ENCODE measurements at regions not wholly inside any gene's neighbourhood (a gene's known extent, or its start where the extent isn't known, plus 50 kb on each side); places are given as distances from the start of the nearest gene placed in this dataset.

DNA sequence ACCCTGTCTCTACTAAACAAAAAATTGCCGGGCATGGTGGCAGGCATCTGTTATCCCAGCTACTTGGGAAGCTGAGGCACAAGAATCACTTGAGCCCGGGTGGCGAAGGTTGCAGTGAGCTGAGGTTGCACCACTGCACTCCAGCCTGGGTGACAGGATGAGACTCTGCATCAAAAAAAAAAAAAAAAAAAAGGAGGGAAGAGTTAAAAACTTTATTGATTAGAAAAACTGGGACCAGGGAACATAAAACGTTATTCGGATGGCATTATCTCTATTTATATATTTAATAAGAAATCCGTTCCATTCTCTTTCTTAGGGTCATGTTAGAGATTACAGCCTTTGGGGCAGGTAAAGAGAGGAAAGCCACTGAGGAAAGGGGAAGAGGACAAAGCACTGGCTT, 197.5 kb downstream of the BCR start:
- ChIA-PET POLR2A (no interaction called here), CTCF (interaction anchor here (0.9 kb wide), 1 partner anchor 8 kb away, joined by 4 read pairs; no protein-coding TSS in a partner anchor)
- no peaks in the 10 kb centered on the region for H3K9me3 Mint-ChIP-seq
- H3K27me3 Mint-ChIP-seq: peaks cover 6% of the 10 kb centered on the region
- DNase-seq (no peak), ATAC-seq (ENCODE audit: low read depth) (no peak)
- no peak overlapping the region for H3K4me3 Mint-ChIP-seq
- no peaks in the 10 kb centered on the region for H3K4me1 Mint-ChIP-seq
- H3K36me3 Mint-ChIP-seq (ENCODE audit: low read depth): no peaks in the 10 kb centered on the region
- no peak overlapping the region for H3K27ac Mint-ChIP-seq
- TF ChIP-seq CTCF (IDR thresholded peaks at IDR 0.05): no peak
- intact Hi-C loops (cut with micrococcal nuclease): no loop called here

DNA sequence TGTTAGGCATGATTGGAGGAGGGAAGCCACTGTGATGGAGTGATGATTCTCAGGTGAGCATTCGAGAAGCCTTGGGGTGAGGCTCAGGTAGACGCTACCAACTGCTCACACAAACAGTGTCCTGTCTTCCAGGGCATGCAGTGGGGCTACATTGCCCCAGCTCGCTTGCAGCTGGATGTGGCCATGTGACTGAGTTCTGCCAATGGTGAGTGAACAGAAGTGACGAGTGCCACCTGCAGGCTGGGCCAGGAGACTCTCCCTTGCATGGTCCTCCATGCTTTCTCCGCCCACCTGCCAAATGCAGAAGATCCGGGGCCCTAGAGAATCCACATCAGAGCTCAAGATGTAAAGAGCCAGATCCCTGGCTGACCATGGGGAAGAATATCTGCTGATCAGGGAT, 195.9 kb downstream of the BCR start:
- Mint-ChIP-seq H3K9me3 (no peaks in the 10 kb centered on the region), H3K4me1 (no peaks in the 10 kb centered on the region), H3K4me3 (no peak overlapping the region), H3K36me3 (ENCODE audit: low read depth) (no peaks in the 10 kb centered on the region), H3K27ac (no peak overlapping the region), H3K27me3 (peaks cover 4% of the 10 kb centered on the region)
- ATAC-seq (ENCODE audit: low read depth) (peak; percentile 58), DNase-seq (no peak)
- ChIA-PET CTCF (interaction anchor here (0.8 kb wide), 1 partner anchor 9 kb away, joined by 4 read pairs; no protein-coding TSS in a partner anchor), POLR2A (no interaction called here)
- intact Hi-C loops (cut with micrococcal nuclease): no loop called here
- no peak for TF ChIP-seq CTCF (IDR thresholded peaks at IDR 0.05)

DNA sequence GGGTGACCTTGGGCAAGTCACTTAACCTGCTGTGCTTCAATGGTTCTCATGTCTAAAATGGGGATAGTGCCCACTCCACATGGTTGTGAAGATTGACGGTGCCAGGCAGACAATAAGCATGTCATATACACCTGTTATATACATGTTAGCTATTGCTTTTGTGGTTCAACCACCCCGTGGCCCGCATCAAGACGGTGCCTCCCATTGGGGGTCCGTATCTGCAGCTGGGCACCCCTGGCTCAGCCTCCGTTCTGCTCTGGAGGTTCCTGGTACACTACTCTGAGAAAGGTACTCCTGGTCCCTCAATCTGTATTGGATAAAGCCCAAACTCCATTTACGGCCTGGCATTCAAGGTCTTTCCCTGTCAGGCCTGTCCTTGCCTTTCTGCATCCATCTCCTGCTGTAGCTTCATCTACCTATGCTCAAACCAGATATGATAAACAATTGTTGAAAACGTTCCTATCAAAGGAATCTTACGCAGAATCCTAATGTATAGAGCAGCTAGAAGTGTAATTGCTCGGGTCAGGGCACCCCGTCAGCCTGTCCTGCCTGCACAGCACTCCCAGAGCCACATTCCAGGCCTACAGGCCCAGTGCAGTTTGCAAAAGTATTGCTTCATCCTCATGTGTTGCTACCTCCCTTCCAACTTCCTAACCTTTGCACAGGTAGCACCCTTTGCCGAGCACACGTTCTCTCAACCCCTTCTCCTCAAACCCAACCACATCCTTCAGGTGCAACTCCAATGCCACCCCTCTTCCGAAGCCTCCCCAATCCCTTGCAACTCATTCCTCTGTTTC, 194.9 kb downstream of the BCR start:
- CTCF ChIA-PET: interaction anchor here (0.8 to 1.3 kb wide), 2 partner anchors 11 kb away, joined by 4 read pairs; no protein-coding TSS in a partner anchor
- ATAC-seq (ENCODE audit: low read depth) (no peak), DNase-seq (no peak)
- intact Hi-C loops (cut with micrococcal nuclease): no loop called here
- H3K4me3 Mint-ChIP-seq: no peak overlapping the region
- no peaks in the 10 kb centered on the region for H3K36me3 Mint-ChIP-seq (ENCODE audit: low read depth)
- H3K27ac Mint-ChIP-seq: no peak overlapping the region
- peaks cover 7% of the 10 kb centered on the region for H3K27me3 Mint-ChIP-seq
- TF ChIP-seq CTCF (IDR thresholded peaks at IDR 0.05): no peak
- POLR2A ChIA-PET: no interaction called here
- H3K9me3 Mint-ChIP-seq: no peaks in the 10 kb centered on the region
- no peaks in the 10 kb centered on the region for H3K4me1 Mint-ChIP-seq

DNA sequence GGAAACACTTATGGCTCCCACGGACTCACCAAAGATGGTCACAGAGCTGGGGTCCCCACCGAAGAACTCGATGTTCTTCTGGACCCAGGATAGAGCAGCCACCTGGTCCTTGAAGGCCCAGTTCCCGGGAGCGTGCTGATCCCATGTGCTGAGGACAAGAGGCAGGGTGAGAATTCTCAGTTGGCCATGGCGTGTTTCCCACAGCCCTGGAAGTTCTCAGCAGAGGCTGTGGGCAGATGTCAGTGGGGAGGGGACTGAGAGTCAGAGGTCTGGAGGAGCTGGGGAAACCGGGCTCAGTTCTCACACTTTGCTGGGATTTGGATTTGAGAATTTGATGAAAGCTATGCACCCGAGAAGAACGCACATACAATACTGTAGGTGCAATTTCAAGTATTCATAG, 193.3 kb downstream of the BCR start:
- no peak for TF ChIP-seq CTCF (IDR thresholded peaks at IDR 0.05)

DNA sequence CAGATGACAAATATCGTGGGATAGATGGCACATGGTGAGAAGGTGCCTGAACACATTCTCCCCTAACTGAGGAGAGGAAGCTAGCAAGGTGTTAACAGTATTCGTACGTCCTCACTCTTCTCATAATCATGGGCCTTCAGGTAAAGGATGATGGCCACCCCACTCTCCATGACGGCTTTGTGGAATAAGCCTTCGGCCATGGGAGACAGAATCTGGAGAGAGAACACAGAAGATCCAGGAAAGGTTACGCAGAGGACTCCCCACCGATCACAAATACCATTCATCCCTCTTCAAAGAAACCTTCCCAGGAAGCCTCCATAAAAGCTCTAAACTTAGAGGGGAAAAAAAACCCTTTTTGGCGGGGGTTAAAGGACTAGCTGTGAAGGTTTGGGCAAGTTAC, 189.9 kb downstream of the BCR start:
- no peak for DNase-seq
- POLR2A ChIA-PET: interaction anchor here (0.7 kb wide), 1 partner anchor 12 kb away, joined by 4 read pairs; no protein-coding TSS in a partner anchor
- peaks cover 31% of the 10 kb centered on the region for H3K27me3 Mint-ChIP-seq

More for the DNA sequence above, 193.3 kb downstream of the BCR start:
- POLR2A ChIA-PET: no interaction called here
- CTCF ChIA-PET: no interaction called here
- DNase-seq (no peak), ATAC-seq (ENCODE audit: low read depth) (no peak)
- intact Hi-C loops (cut with micrococcal nuclease): no loop called here
- no peaks in the 10 kb centered on the region for H3K4me1 Mint-ChIP-seq
- H3K36me3 Mint-ChIP-seq (ENCODE audit: low read depth): no peaks in the 10 kb centered on the region
- peaks cover 16% of the 10 kb centered on the region for H3K27me3 Mint-ChIP-seq
- no peaks in the 10 kb centered on the region for H3K9me3 Mint-ChIP-seq
- no peak overlapping the region for H3K4me3 Mint-ChIP-seq
- H3K27ac Mint-ChIP-seq: no peak overlapping the region

More for the DNA sequence above, 189.9 kb downstream of the BCR start:
- Mint-ChIP-seq H3K9me3 (no peaks in the 10 kb centered on the region), H3K4me3 (no peak overlapping the region), H3K27ac (no peak overlapping the region), H3K36me3 (ENCODE audit: low read depth) (no peaks in the 10 kb centered on the region), H3K4me1 (no peaks in the 10 kb centered on the region)
- CTCF ChIA-PET: interaction anchor here (1.4 kb wide), 1 partner anchor 16 kb away, joined by 3 read pairs; no protein-coding TSS in a partner anchor
- intact Hi-C loops (cut with micrococcal nuclease): no loop called here
- no peak for ATAC-seq (ENCODE audit: low read depth)
- no peak for TF ChIP-seq CTCF (IDR thresholded peaks at IDR 0.05)

All from activated B cell treated with CpG ODN at 0.5 μM for 24 hours (primary cell).